Caki2 (cell line): ENCODE measurements at regions not wholly inside any gene's neighbourhood (a gene's known extent, or its start where the extent isn't known, plus 50 kb on each side); places are given as distances from the start of the nearest gene placed in this dataset.

Experiments used
- DNase-seq: peaks from one replicate; pipeline ENCODE4 v3.0.0-alpha.2; 2015; ENCODE audit warnings: low read depth
- in situ Hi-C: cut with HindIII; loops from 2 replicates; pipeline ENCODE4 v1.10.0; 2016; ENCODE audit warnings: low sequenced_read_pairs, low pct_unique_long_range_greater_than_20kb, mixed read lengths

GRCh38 chr3:103337179-103337845 lies 902.5 kb downstream of the ZPLD1 start:
- in situ Hi-C loops: no loop called here

GRCh38 chr3:103341078-103341606 lies 906.3 kb downstream of the ZPLD1 start:
- DNase-seq: no peak
- in situ Hi-C loops: no loop called here

More at GRCh38 chr3:103337179-103337845, 902.5 kb downstream of the ZPLD1 start:
- no peak for DNase-seq

GRCh38 chr3:103342205-103342731 lies 907.5 kb downstream of the ZPLD1 start:
- DNase-seq: no peak
- in situ Hi-C loops: no loop called here

GRCh38 chr3:103349760-103350159 lies 914.9 kb downstream of the ZPLD1 start:
- DNase-seq: no peak
- in situ Hi-C loops: no loop called here

GRCh38 chr3:103365467-103365866 lies 930.7 kb downstream of the ZPLD1 start:
- in situ Hi-C loops: no loop called here
- no peak for DNase-seq

GRCh38 chr3:103367481-103367880 lies 932.7 kb downstream of the ZPLD1 start:
- in situ Hi-C loops: no loop called here
- no peak for DNase-seq

- in situ Hi-C loops: no loop called here
- DNase-seq: no peak
Observed at GRCh38 chr3:103371411-103371810, 936.6 kb downstream of the ZPLD1 start.

- in situ Hi-C loops: no loop called here
Observed at GRCh38 chr3:103372031-103372430, 937.2 kb downstream of the ZPLD1 start.

GRCh38 chr3:103380391-103380790 lies 945.6 kb downstream of the ZPLD1 start:
- in situ Hi-C loops: no loop called here
- no peak for DNase-seq

More at GRCh38 chr3:103372031-103372430, 937.2 kb downstream of the ZPLD1 start:
- no peak for DNase-seq

- no peak for DNase-seq
- in situ Hi-C loops: no loop called here
Observed at GRCh38 chr3:103381296-103382079, 946.7 kb downstream of the ZPLD1 start.

GRCh38 chr3:103385961-103386656 lies 951.3 kb downstream of the ZPLD1 start:
- DNase-seq: no peak
- in situ Hi-C loops: no loop called here

GRCh38 chr3:103388214-103388613 lies 953.4 kb downstream of the ZPLD1 start:
- DNase-seq: no peak
- in situ Hi-C loops: no loop called here

GRCh38 chr3:103389356-103389755 lies 954.5 kb downstream of the ZPLD1 start:
- peak; percentile 0 for DNase-seq

GRCh38 chr3:103393395-103394186 lies 958.8 kb downstream of the ZPLD1 start:
- no peak for DNase-seq
- in situ Hi-C loops: no loop called here

More at GRCh38 chr3:103389356-103389755, 954.5 kb downstream of the ZPLD1 start:
- in situ Hi-C loops: no loop called here

- in situ Hi-C loops: no loop called here
- no peak for DNase-seq
Observed at GRCh38 chr3:103403191-103403590, 968.4 kb downstream of the ZPLD1 start.

GRCh38 chr3:103406320-103406850 lies 971.6 kb downstream of the ZPLD1 start:
- in situ Hi-C loops: no loop called here
- no peak for DNase-seq

- in situ Hi-C loops: no loop called here
- no peak for DNase-seq
Observed at GRCh38 chr3:103410231-103410630, 975.4 kb downstream of the ZPLD1 start.

- in situ Hi-C loops: no loop called here
- no peak for DNase-seq
Observed at GRCh38 chr3:103421460-103421859, 986.6 kb downstream of the ZPLD1 start.
